ENCODE measurements at regions not wholly inside any gene's neighbourhood (a gene's known extent, or its start where the extent isn't known, plus 50 kb on each side); places are given as distances from the start of the nearest gene placed in this dataset.
A peak's percentile ranks its signal among the peaks of the same experiment; 100 is the strongest.

GRCh38 chrX:69305333-69306062 is 140.2 kb upstream of the PJA1 start:
- no peak for DNase-seq (ENCODE audit: low spot score)

GRCh38 chrX:69303231-69303630 is 138.0 kb upstream of the PJA1 start:
- no peak for DNase-seq (ENCODE audit: low spot score)

GRCh38 chrX:69299951-69300714 is 134.9 kb upstream of the PJA1 start:
- no peak for DNase-seq (ENCODE audit: low spot score)

GRCh38 chrX:69299285-69299684 is 134.0 kb upstream of the PJA1 start:
- no peak for DNase-seq (ENCODE audit: low spot score)

GRCh38 chrX:69298466-69299140 is 133.3 kb upstream of the PJA1 start:
- no peak for DNase-seq (ENCODE audit: low spot score)

- no peak for DNase-seq (ENCODE audit: low spot score)
Measured at GRCh38 chrX:69297506-69297905, 132.3 kb upstream of the PJA1 start.

GRCh38 chrX:69293776-69294601 is 128.7 kb upstream of the PJA1 start:
- no peak for DNase-seq (ENCODE audit: low spot score)

GRCh38 chrX:69291116-69291515 is 125.9 kb upstream of the PJA1 start:
- no peak for DNase-seq (ENCODE audit: low spot score)

- DNase-seq (ENCODE audit: low spot score) = no peak
Measured at GRCh38 chrX:69290292-69290691, 125.0 kb upstream of the PJA1 start.

- DNase-seq (ENCODE audit: low spot score) = no peak
Measured at GRCh38 chrX:69289793-69290123, 124.5 kb upstream of the PJA1 start.

GRCh38 chrX:69289046-69289792 is 124.0 kb upstream of the PJA1 start:
- no peak for DNase-seq (ENCODE audit: low spot score)

GRCh38 chrX:69287095-69287494 is 121.8 kb upstream of the PJA1 start:
- no peak for DNase-seq (ENCODE audit: low spot score)

GRCh38 chrX:69286565-69286906 is 121.3 kb upstream of the PJA1 start:
- DNase-seq (ENCODE audit: low spot score) = no peak

GRCh38 chrX:69285881-69286564 is 120.8 kb upstream of the PJA1 start:
- DNase-seq (ENCODE audit: low spot score) = peak; percentile 7

GRCh38 chrX:69285401-69285877 is 120.2 kb upstream of the PJA1 start:
- no peak for DNase-seq (ENCODE audit: low spot score)

- DNase-seq (ENCODE audit: low spot score) = no peak
Measured at GRCh38 chrX:69284491-69284890, 119.2 kb upstream of the PJA1 start.

- DNase-seq (ENCODE audit: low spot score) = no peak
Measured at GRCh38 chrX:69282893-69283690, 117.8 kb upstream of the PJA1 start.

GRCh38 chrX:69280933-69281332 is 115.7 kb upstream of the PJA1 start:
- no peak for DNase-seq (ENCODE audit: low spot score)

- DNase-seq (ENCODE audit: low spot score) = no peak
Measured at GRCh38 chrX:69279234-69279633, 114.0 kb upstream of the PJA1 start.

- no peak for DNase-seq (ENCODE audit: low spot score)
Measured at GRCh38 chrX:69278031-69278687, 112.9 kb upstream of the PJA1 start.

Data from kidney capillary endothelial cell (primary cell).